Endodermal cell (in vitro differentiated cells): ENCODE measurements at regions not wholly inside any gene's neighbourhood (a gene's known extent, or its start where the extent isn't known, plus 50 kb on each side); places are given as distances from the start of the nearest gene placed in this dataset.
"Not testable (repeated sequence)": the region's sequence is repeated elsewhere in the genome, so short reads cannot be mapped to it uniquely, and the experiment has no call there.

Experiments
- DNase-seq: peaks from one replicate; pipeline ENCODE4 v3.0.0-alpha.2; 2017
- H3K27ac ChIP-seq: 2 replicates; pipeline ENCODE4 v1.5.1; 2013; ENCODE audit warnings: mild to moderate bottlenecking, low read depth, low read length, moderate library complexity
- H3K27me3 ChIP-seq: 2 replicates; pipeline ENCODE4 v1.6.1; 2013; ENCODE audit warnings: mild to moderate bottlenecking, low read length, moderate library complexity; ENCODE audit not compliant: insufficient read depth, control insufficient read depth, poor library complexity, severe bottlenecking
- H3K36me3 ChIP-seq: 2 replicates; pipeline ENCODE4 v1.7.0; 2013; ENCODE audit warnings: mild to moderate bottlenecking, low read length, moderate library complexity; ENCODE audit not compliant: control insufficient read depth, insufficient read depth
- H3K4me1 ChIP-seq: one replicate; pipeline ENCODE4 v1.7.0; 2013; ENCODE audit warnings: low read length; ENCODE audit not compliant: control insufficient read depth, insufficient read depth
- H3K4me3 ChIP-seq: 2 replicates; pipeline ENCODE4 v1.5.1; 2013; ENCODE audit warnings: mild to moderate bottlenecking, low read length, moderate library complexity
- H3K9ac ChIP-seq: 2 replicates; pipeline ENCODE4 v1.6.1; 2013; ENCODE audit warnings: mild to moderate bottlenecking, low read length, moderate library complexity; ENCODE audit not compliant: poor library complexity, severe bottlenecking; ENCODE audit errors: extremely low read depth
- H3K9me3 ChIP-seq: 2 replicates; pipeline ENCODE4 v1.6.1; 2013; ENCODE audit warnings: mild to moderate bottlenecking, low read length, moderate library complexity; ENCODE audit not compliant: control insufficient read depth
- H3K27ac Mint-ChIP-seq: 2 replicates; pipeline ENCODE4 v1.8.0; 2020; ENCODE audit warnings: mixed read lengths
- H3K27me3 Mint-ChIP-seq: 2 replicates; pipeline ENCODE4 v1.8.0; 2021; ENCODE audit warnings: mild to moderate bottlenecking, mixed read lengths; ENCODE audit not compliant: insufficient read depth
- H3K36me3 Mint-ChIP-seq: 2 replicates; pipeline ENCODE4 v1.8.0; 2020; ENCODE audit warnings: low read depth, mixed read lengths
- H3K4me1 Mint-ChIP-seq: 2 replicates; pipeline ENCODE4 v1.8.0; 2020; ENCODE audit warnings: mixed read lengths
- H3K4me3 Mint-ChIP-seq: 2 replicates; pipeline ENCODE4 v1.8.0; 2020; ENCODE audit warnings: mild to moderate bottlenecking, moderate library complexity, mixed read lengths
- H3K9me3 Mint-ChIP-seq: 2 replicates; pipeline ENCODE4 v1.8.0; 2020; ENCODE audit warnings: mild to moderate bottlenecking, mixed read lengths
- WGBS, 2 experiments: methylation state at CpG; one replicate each; pipeline versions ENCODE4 v1.1.5 to v1.1.7; 2013; ENCODE audit warnings: missing lambda C conversion rate in 2 of 2, mixed read lengths in 1 of 2; ENCODE audit not compliant: insufficient coverage in 1 of 2, insufficient read length in 1 of 2; 5-methylcytosine and 5-hydroxymethylcytosine counted together
- TF ChIP-seq, protein P1 (sequence below): fragments of 200-600 bp; sonication (generic); conservative IDR thresholded peaks from 2 replicates; pipeline ENCODE4 v1.5.0; 2021; ENCODE audit warnings: antibody characterized with exemption, mild to moderate bottlenecking

DNA sequence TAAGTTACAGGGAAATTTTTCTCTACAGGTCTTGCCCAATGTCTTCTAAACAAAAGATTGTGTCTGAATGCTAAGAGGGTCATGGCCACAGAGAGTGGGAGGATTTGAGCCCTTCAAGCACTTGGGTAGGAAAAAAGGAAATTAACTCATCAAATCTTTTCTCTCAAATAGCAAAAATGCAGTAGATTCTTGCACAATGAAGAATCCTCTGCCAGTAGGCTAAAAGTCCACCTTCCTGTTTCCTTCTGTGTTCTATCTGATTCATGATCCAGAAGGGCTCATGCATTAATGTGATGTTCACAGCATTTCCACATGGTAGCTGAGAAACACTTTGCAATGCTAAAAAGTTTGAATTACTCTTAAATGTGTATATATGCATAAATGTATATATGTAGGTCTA lies 177.1 kb downstream of the CD47 start:
- H3K27me3 ChIP-seq, result no peaks in the 10 kb centered on the region
- no peaks in the 10 kb centered on the region for H3K4me1 ChIP-seq
- no peaks in the 10 kb centered on the region for H3K27me3 Mint-ChIP-seq
- H3K36me3 Mint-ChIP-seq, result no peaks in the 10 kb centered on the region
- no peak overlapping the region for H3K9ac ChIP-seq
- DNase-seq, result no peak
- H3K4me1 Mint-ChIP-seq, result no peaks in the 10 kb centered on the region
- TF ChIP-seq, protein P1, sequence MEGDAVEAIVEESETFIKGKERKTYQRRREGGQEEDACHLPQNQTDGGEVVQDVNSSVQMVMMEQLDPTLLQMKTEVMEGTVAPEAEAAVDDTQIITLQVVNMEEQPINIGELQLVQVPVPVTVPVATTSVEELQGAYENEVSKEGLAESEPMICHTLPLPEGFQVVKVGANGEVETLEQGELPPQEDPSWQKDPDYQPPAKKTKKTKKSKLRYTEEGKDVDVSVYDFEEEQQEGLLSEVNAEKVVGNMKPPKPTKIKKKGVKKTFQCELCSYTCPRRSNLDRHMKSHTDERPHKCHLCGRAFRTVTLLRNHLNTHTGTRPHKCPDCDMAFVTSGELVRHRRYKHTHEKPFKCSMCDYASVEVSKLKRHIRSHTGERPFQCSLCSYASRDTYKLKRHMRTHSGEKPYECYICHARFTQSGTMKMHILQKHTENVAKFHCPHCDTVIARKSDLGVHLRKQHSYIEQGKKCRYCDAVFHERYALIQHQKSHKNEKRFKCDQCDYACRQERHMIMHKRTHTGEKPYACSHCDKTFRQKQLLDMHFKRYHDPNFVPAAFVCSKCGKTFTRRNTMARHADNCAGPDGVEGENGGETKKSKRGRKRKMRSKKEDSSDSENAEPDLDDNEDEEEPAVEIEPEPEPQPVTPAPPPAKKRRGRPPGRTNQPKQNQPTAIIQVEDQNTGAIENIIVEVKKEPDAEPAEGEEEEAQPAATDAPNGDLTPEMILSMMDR, result no peak
- H3K9me3 Mint-ChIP-seq, result peaks cover 8% of the 10 kb centered on the region
- no peaks in the 10 kb centered on the region for H3K36me3 ChIP-seq
- H3K4me3 Mint-ChIP-seq, result no peak overlapping the region
- no peak overlapping the region for H3K4me3 ChIP-seq
- peaks cover 7% of the 10 kb centered on the region for H3K9me3 ChIP-seq
- no peak overlapping the region for H3K27ac ChIP-seq
- H3K27ac Mint-ChIP-seq, result no peak overlapping the region

DNA sequence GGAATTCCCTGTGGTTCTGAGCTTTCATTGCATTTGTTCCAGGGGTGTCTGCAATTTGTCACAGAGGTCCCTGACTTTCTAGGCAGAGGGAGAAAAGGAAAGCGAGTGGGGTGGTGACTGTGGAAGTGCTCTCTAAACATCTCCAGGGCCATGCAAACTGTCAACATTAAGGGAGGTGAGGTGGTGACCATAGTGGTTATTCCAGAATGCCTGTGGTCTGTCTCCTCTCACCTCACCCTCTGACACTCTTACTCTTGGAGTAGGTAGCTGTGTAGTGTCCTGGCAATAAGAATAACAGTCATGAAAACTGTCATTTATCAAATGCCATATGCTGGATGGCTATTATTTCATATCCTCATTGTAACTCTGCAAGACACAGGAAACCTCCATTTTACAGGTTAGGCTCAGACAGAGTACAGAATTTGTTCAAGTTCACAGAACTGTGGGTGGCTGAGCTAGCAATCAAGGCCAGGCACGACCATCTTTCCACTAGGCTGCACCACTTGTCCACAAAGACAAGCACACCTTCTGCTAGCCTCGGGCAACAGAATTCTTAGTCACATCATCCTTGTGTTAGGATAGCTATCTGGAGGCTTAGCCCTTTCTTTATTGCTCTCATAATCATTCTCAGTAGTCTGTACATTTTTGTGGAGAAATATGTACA lies 179.4 kb downstream of the CD47 start:
- Mint-ChIP-seq H3K27me3 (no peaks in the 10 kb centered on the region), H3K27ac (no peak overlapping the region), H3K36me3 (no peaks in the 10 kb centered on the region), H3K4me3 (no peak overlapping the region), H3K4me1 (no peaks in the 10 kb centered on the region), H3K9me3 (peaks cover 3% of the 10 kb centered on the region)
- no peak for DNase-seq
- Histone ChIP-seq H3K27me3 (no peaks in the 10 kb centered on the region), H3K4me1 (no peaks in the 10 kb centered on the region), H3K9me3 (no peaks in the 10 kb centered on the region), H3K36me3 (no peaks in the 10 kb centered on the region), H3K4me3 (no peak overlapping the region), H3K27ac (no peak overlapping the region), H3K9ac (no peak overlapping the region)
- TF ChIP-seq, protein P1, result no peak
- 86 to 91% methylated on average over 2 to 3 of the region's 3 CpGs for WGBS, 2 experiments

DNA sequence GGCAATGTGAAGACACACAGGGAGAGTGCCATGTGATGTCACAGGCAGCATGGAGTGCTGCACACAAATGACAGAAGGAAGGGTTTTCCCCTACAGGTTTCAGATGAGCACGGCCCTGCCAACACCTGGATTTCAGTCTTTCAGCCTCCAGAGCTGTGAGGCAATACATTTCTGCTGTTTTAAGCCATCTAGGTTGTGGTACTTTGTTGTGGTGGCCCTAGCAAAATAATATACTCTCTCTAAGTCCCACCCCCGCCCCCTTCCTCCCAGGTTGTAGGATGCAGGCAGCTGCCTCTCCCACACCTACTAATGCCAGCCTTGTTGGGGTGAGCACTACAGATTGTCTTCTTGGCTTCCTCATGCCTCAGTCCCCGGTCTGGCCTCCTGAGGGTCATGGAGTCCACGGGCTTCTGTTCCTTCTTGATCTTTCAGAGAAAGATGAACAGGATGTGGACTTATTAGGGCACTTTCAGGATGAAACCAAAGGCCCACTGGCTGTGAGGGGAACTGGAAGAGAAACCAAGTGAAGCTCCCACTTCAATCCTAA lies 180.0 kb downstream of the CD47 start:
- TF ChIP-seq, protein P1, result no peak
- H3K27ac ChIP-seq, result no peak overlapping the region
- H3K4me1 Mint-ChIP-seq, result no peaks in the 10 kb centered on the region
- 78 to 93% methylated on average over 3 to 4 of the region's 4 CpGs for WGBS, 2 experiments
- no peak overlapping the region for H3K4me3 ChIP-seq
- no peaks in the 10 kb centered on the region for H3K36me3 ChIP-seq
- H3K4me1 ChIP-seq, result no peaks in the 10 kb centered on the region
- no peaks in the 10 kb centered on the region for H3K27me3 Mint-ChIP-seq
- H3K27ac Mint-ChIP-seq, result no peak overlapping the region
- H3K9ac ChIP-seq, result no peak overlapping the region
- H3K27me3 ChIP-seq, result no peaks in the 10 kb centered on the region
- no peaks in the 10 kb centered on the region for H3K9me3 ChIP-seq
- no peak for DNase-seq
- no peak overlapping the region for H3K4me3 Mint-ChIP-seq
- H3K36me3 Mint-ChIP-seq, result no peaks in the 10 kb centered on the region
- H3K9me3 Mint-ChIP-seq, result peaks cover 2% of the 10 kb centered on the region

DNA sequence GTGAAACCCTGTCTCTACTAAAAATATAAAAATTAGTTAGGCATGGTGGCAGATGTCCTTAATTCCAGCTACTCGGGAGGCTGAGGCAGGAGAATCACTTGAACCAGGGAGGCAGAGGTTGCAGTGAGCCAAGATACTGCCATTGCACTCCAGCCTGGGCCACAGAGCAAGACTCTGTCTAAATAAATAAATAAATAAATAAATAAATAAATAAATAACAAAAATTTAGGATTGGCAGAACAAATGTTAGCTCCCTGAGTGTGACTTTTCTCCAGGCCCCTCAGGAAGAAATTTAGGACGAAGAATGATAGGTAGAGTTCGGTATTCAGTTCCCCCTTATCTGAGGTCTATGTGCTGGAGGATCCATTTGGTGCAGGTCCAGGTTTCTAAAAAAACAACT lies 181.2 kb downstream of the CD47 start:
- H3K9me3 ChIP-seq, H3K27me3 ChIP-seq, H3K27ac Mint-ChIP-seq, H3K36me3 ChIP-seq, H3K27me3 Mint-ChIP-seq, H3K4me3 ChIP-seq, H3K4me1 ChIP-seq, H3K9me3 Mint-ChIP-seq, H3K9ac ChIP-seq, H3K4me1 Mint-ChIP-seq, H3K36me3 Mint-ChIP-seq, H3K27ac ChIP-seq, H3K4me3 Mint-ChIP-seq, DNase-seq: not testable (repeated sequence)
- WGBS, 2 experiments, result 79 to 80% methylated on average over 3 of the region's 3 CpGs
